ENCODE measurements at regions not wholly inside any gene's neighbourhood (a gene's known extent, or its start where the extent isn't known, plus 50 kb on each side); places are given as distances from the start of the nearest gene placed in this dataset.

GRCh38 chr12:111102102-111102739 is 181.8 kb upstream of the MYL2 start:
- no peak for DNase-seq

GRCh38 chr12:111101003-111101402 is 180.6 kb upstream of the MYL2 start:
- DNase-seq, result no peak

- no peak for DNase-seq
These were observed 180.2 kb upstream of the MYL2 start for GRCh38 chr12:111100554-111100953.

GRCh38 chr12:111100003-111100402 is 179.6 kb upstream of the MYL2 start:
- no peak for DNase-seq

- no peak for DNase-seq
These were observed 178.8 kb upstream of the MYL2 start for GRCh38 chr12:111099186-111099585.

GRCh38 chr12:111094157-111095010 is 174.0 kb upstream of the MYL2 start:
- DNase-seq, result no peak

GRCh38 chr12:111093428-111094142 is 173.2 kb upstream of the MYL2 start:
- peak; percentile 42 for DNase-seq

- no peak for DNase-seq
These were observed 170.7 kb upstream of the MYL2 start for GRCh38 chr12:111091051-111091450.

- DNase-seq, result no peak
These were observed 169.2 kb upstream of the MYL2 start for GRCh38 chr12:111089616-111090015.

GRCh38 chr12:111088409-111088808 is 168.0 kb upstream of the MYL2 start:
- no peak for DNase-seq

GRCh38 chr12:111086947-111087700 is 166.7 kb upstream of the MYL2 start:
- no peak for DNase-seq

- DNase-seq, result no peak
These were observed 164.7 kb upstream of the MYL2 start for GRCh38 chr12:111085096-111085495.

- no peak for DNase-seq
These were observed 164.2 kb upstream of the MYL2 start for GRCh38 chr12:111084605-111085004.

GRCh38 chr12:111084158-111084557 is 163.8 kb upstream of the MYL2 start:
- no peak for DNase-seq

- no peak for DNase-seq
These were observed 161.2 kb upstream of the MYL2 start for GRCh38 chr12:111081600-111081999.

- DNase-seq, result no peak
These were observed 158.4 kb upstream of the MYL2 start for GRCh38 chr12:111078731-111079130.

- DNase-seq, result no peak
These were observed 156.5 kb upstream of the MYL2 start for GRCh38 chr12:111076611-111077451.

GRCh38 chr12:111076199-111076598 is 155.8 kb upstream of the MYL2 start:
- no peak for DNase-seq

- no peak for DNase-seq
These were observed 154.6 kb upstream of the MYL2 start for GRCh38 chr12:111074965-111075364.

GRCh38 chr12:111074559-111074958 is 154.2 kb upstream of the MYL2 start:
- no peak for DNase-seq

GRCh38 chr12:111073370-111073769 is 153.0 kb upstream of the MYL2 start:
- no peak for DNase-seq

GRCh38 chr12:111072299-111072698 is 151.9 kb upstream of the MYL2 start:
- no peak for DNase-seq
